Omental fat pad (tissue), 3 donors: ENCODE measurements at regions not wholly inside any gene's neighbourhood (a gene's known extent, or its start where the extent isn't known, plus 50 kb on each side); places are given as distances from the start of the nearest gene placed in this dataset.

Experiments used
- ATAC-seq: fragments of 150-250 bp; one replicate; pipeline ENCODE4 v1.9.1; 2016; ENCODE audit warnings: mild to moderate bottlenecking, moderate library complexity; ENCODE audit not compliant: low FRiP score
- DNase-seq: peaks from one replicate; pipeline ENCODE4 v3.0.0-alpha.2; 2019; ENCODE audit warnings: low spot score
- TF ChIP-seq, protein P1 (sequence below), 3 donors: fragments of 450-650 bp; IDR thresholded peaks; one replicate each; pipeline ENCODE4 v1.5.1; 2016 to 2017; ENCODE audit warnings: antibody characterized with exemption in 3 of 3, mild to moderate bottlenecking in 3 of 3, moderate library complexity in 2 of 3

DNA sequence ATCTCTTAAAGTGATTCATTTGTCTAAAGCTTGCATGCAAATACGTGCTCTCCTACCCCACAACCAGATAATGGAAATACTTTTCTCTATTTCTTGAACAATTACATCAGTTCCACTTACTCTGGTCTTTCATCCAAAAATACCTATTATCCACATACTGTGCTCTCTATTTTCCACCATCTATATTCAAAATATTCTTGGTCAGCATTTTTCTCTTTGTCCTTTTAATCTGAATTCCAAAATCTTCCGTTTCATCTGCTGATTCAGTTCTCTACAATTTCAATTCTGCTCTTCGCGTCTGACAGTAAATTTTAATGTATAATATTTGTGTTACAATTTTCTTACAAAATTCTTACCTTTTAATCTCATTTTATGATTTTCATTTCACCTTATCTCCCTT, 110.3 kb downstream of the ZNF648 start:
- DNase-seq = no peak
- TF ChIP-seq, protein P1, sequence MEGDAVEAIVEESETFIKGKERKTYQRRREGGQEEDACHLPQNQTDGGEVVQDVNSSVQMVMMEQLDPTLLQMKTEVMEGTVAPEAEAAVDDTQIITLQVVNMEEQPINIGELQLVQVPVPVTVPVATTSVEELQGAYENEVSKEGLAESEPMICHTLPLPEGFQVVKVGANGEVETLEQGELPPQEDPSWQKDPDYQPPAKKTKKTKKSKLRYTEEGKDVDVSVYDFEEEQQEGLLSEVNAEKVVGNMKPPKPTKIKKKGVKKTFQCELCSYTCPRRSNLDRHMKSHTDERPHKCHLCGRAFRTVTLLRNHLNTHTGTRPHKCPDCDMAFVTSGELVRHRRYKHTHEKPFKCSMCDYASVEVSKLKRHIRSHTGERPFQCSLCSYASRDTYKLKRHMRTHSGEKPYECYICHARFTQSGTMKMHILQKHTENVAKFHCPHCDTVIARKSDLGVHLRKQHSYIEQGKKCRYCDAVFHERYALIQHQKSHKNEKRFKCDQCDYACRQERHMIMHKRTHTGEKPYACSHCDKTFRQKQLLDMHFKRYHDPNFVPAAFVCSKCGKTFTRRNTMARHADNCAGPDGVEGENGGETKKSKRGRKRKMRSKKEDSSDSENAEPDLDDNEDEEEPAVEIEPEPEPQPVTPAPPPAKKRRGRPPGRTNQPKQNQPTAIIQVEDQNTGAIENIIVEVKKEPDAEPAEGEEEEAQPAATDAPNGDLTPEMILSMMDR (IDR thresholded peaks at IDR 0.05) = no peak
- ATAC-seq = no peak

DNA sequence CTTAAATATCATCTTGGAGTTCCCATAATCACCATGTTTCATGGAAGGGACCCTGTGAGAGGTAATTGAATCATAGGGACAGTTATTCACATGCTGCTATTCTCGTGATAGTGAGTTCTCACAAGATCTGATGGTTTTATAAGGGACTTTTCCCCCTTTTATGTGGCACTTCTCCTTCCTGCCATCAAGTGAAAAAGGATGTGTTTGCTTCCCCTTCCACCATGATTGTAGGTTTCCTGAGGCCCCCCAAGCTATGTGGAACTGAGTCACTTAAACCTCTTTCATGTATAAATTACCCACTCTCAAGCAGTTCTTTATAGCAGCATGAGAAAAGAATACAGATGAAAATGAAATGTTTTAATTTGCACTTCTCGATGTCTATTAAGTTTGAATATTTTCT, 112.0 kb downstream of the ZNF648 start:
- ATAC-seq (no peak), DNase-seq (no peak)
- TF ChIP-seq, protein P1 (IDR thresholded peaks at IDR 0.05) = no peak

DNA sequence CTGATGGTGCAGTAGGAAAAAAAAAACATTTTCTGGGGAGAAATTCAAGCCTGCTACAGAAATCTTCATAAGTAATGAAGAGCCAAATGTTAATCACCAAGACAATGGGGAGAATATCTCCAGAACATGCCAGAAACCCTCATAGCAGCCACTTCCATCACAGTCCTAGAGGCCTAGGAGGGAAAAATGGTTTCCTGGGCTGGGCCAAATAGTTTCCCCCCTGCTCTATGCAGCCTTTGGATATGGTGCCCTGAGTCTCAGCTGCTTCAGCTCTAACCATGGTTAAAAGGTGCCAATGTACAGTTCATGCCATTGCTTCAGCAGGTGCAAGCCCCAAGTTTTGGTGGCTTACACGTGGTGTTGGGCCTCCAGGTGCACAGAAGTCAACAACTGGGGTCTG, 113.1 kb downstream of the ZNF648 start:
- ATAC-seq (no peak), DNase-seq (no peak)
- TF ChIP-seq, protein P1 (IDR thresholded peaks at IDR 0.05) = no peak

GRCh38 chr1:181947441-181947840, 114.1 kb downstream of the ZNF648 start:
- TF ChIP-seq, protein P1 (IDR thresholded peaks at IDR 0.05) = no peak
- no peak for ATAC-seq

GRCh38 chr1:181936768-181937581, 124.5 kb downstream of the ZNF648 start:
- DNase-seq = no peak
- TF ChIP-seq, protein P1 (IDR thresholded peaks at IDR 0.05) = no peak
- no peak for ATAC-seq

More at GRCh38 chr1:181947441-181947840, 114.1 kb downstream of the ZNF648 start:
- DNase-seq = no peak

DNA sequence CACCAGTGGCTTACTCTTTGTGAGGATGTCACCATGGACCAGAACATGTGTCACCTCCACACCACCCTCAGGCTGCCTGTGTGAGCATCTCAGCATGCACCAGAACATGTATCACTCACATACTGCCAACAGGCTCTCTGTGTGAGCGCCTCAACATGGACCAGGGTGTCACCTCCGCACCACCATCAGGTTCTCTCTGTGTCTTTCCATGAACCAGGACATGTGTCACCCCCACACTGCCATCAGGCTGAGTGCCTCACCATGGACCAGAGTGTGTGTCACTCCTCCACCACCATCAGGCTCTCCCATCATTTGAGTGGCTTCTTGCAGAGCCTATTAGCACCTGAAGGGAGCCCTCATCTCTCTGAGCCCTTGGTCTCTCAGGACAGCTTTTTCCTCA, 125.2 kb downstream of the ZNF648 start:
- TF ChIP-seq, protein P1 (IDR thresholded peaks at IDR 0.05) = no peak
- ATAC-seq (no peak), DNase-seq (no peak)

GRCh38 chr1:181931873-181932272, 129.6 kb downstream of the ZNF648 start:
- TF ChIP-seq, protein P1 (IDR thresholded peaks at IDR 0.05) = no peak
- DNase-seq (no peak), ATAC-seq (no peak)
